Kidney (tissue), 13 donors: ENCODE measurements at regions not wholly inside any gene's neighbourhood (a gene's known extent, or its start where the extent isn't known, plus 50 kb on each side); places are given as distances from the start of the nearest gene placed in this dataset.

Source experiments
- DNase-seq, 5 donors: peaks; one replicate each; pipeline ENCODE4 v3.0.0-alpha.2; 2013 to 2020
- FAIRE-seq: peaks from 2 replicates; lab custom pipeline; 2012; peaks lifted over from hg19 to GRCh38; lab: Jason Lieb, UNC
- H3K27ac ChIP-seq, 2 donors: one replicate each; pipeline ENCODE4 v1.7.0; 2013; ENCODE audit warnings: low read depth in 2 of 2, low read length in 2 of 2, inconsistent platforms in 1 of 2
- H3K27me3 ChIP-seq: one replicate; pipeline ENCODE4 v1.7.1; 2013; ENCODE audit warnings: low read length, inconsistent platforms; ENCODE audit not compliant: control insufficient read depth, insufficient read depth
- H3K36me3 ChIP-seq, 3 donors: one replicate each; pipeline versions ENCODE4 v1.7.0 to v1.7.1; 2013; ENCODE audit warnings: low read length in 3 of 3, control low read depth in 1 of 3, inconsistent platforms in 1 of 3; ENCODE audit not compliant: insufficient read depth in 3 of 3, control insufficient read depth in 2 of 3
- H3K4me1 ChIP-seq, 3 donors: one replicate each; pipeline versions ENCODE4 v1.7.0 to v1.7.1; 2013; ENCODE audit warnings: low read length in 3 of 3, inconsistent platforms in 1 of 3, low read depth in 1 of 3; ENCODE audit not compliant: control insufficient read depth in 2 of 3, insufficient read depth in 2 of 3
- H3K4me3 ChIP-seq, 3 donors: one replicate each; pipeline versions ENCODE4 v1.7.0 to v1.8.1; 2013; ENCODE audit warnings: low read length in 3 of 3, control low read depth in 1 of 3, inconsistent platforms in 1 of 3
- H3K9ac ChIP-seq, 3 donors: one replicate each; pipeline versions ENCODE4 v1.7.0 to v1.7.1; 2013; ENCODE audit warnings: low read length in 3 of 3, control low read depth in 1 of 3, inconsistent platforms in 1 of 3
- H3K9me3 ChIP-seq, 3 donors: one replicate each; pipeline versions ENCODE4 v1.7.0 to v1.7.1; 2013; ENCODE audit warnings: low read length in 3 of 3, control low read depth in 1 of 3, inconsistent platforms in 1 of 3; ENCODE audit not compliant: control insufficient read depth in 2 of 3, insufficient read depth in 1 of 3
- intact Hi-C: fragments of 100-400 bp; cut with DNase I; formaldehyde crosslinking; loops from one replicate; pipeline ENCODE4 v1.11.1; 2022
- TF ChIP-seq, protein P1 (sequence below): IDR thresholded peaks from 3 replicates; pipeline ENCODE4 v1.5.1; 2012; ENCODE audit warnings: mild to moderate bottlenecking, moderate library complexity, borderline replicate concordance; ENCODE audit not compliant: insufficient read depth; ENCODE audit errors: extremely low read depth
- donor health status: control.
- donor health status: control.
- donor health status: control.
- donor health status: control.
- donor health status: control.
- donor health status: DM: yes; HTN: yes; CAD: no.
- donor health status: Normal renal cell carcinoma (clear cell type).

DNA sequence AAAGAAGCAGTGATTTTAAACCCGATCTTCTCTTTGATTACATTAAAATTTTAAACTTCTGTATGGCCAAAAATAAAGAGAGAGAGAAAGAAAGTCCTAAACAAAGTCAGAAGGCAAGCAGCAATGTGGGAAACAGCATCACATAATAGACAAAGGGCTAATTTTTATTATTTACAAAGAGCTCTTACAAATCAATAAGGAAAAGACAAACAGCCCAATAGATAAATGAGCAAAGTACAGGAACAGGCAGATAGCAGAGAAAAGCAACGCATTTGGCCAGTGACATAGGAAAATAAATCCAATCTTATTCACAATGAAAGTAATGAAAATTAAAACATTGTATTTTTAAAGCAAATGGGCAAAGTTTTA, 93.1 kb downstream of the SALL1 start:
- H3K9me3 ChIP-seq, result no peaks in the 10 kb centered on the region

DNA sequence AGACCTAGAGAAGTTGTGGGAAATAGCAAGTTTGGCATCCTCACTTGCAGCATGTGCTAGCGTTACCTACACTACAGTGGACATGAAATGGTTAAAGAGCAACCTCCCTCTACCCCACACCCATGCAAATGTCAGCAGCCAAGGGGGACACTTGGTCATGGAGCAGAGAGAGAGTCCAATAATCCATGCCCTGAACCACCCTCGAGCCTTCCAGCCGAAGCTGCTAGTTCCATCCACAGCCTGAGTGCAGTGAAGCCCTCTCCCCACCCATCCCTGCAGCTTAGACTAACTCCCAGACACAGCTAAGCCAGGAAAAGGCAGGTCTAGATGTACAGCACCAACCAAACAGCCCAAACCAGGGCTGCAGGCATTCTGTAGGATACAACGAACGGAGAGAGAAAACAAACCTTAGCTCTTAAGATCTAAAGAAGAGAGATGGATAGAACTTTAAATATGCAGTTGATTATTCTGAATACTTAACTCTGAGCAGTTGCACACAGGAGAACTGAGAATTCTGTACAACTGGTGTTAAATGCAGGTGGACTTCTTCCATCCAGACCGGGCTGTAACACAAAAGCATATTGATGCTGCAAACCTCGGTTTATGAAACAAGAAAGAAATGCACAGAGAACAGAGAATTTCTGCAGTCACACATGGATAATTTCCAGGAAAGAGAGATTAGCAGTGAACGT, 93.8 kb downstream of the SALL1 start:
- Histone ChIP-seq H3K9me3 (no peaks in the 10 kb centered on the region), H3K27ac (no peak overlapping the region), H3K36me3 (no peaks in the 10 kb centered on the region), H3K4me1 (no peaks in the 10 kb centered on the region), H3K9ac (no peak overlapping the region), H3K27me3 (no peaks in the 10 kb centered on the region), H3K4me3 (no peak overlapping the region)
- intact Hi-C loops, result no loop called here
- no peak for FAIRE-seq
- no peak for DNase-seq
- TF ChIP-seq, protein P1, sequence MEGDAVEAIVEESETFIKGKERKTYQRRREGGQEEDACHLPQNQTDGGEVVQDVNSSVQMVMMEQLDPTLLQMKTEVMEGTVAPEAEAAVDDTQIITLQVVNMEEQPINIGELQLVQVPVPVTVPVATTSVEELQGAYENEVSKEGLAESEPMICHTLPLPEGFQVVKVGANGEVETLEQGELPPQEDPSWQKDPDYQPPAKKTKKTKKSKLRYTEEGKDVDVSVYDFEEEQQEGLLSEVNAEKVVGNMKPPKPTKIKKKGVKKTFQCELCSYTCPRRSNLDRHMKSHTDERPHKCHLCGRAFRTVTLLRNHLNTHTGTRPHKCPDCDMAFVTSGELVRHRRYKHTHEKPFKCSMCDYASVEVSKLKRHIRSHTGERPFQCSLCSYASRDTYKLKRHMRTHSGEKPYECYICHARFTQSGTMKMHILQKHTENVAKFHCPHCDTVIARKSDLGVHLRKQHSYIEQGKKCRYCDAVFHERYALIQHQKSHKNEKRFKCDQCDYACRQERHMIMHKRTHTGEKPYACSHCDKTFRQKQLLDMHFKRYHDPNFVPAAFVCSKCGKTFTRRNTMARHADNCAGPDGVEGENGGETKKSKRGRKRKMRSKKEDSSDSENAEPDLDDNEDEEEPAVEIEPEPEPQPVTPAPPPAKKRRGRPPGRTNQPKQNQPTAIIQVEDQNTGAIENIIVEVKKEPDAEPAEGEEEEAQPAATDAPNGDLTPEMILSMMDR, result no peak

More for the DNA sequence above, 93.1 kb downstream of the SALL1 start:
- H3K9ac ChIP-seq, result no peak overlapping the region
- intact Hi-C loops, result no loop called here
- no peak for DNase-seq
- H3K36me3 ChIP-seq, result no peaks in the 10 kb centered on the region
- no peaks in the 10 kb centered on the region for H3K27me3 ChIP-seq
- no peak overlapping the region for H3K27ac ChIP-seq
- no peaks in the 10 kb centered on the region for H3K4me1 ChIP-seq
- TF ChIP-seq, protein P1, result no peak
- H3K4me3 ChIP-seq, result no peak overlapping the region
- FAIRE-seq, result no peak

DNA sequence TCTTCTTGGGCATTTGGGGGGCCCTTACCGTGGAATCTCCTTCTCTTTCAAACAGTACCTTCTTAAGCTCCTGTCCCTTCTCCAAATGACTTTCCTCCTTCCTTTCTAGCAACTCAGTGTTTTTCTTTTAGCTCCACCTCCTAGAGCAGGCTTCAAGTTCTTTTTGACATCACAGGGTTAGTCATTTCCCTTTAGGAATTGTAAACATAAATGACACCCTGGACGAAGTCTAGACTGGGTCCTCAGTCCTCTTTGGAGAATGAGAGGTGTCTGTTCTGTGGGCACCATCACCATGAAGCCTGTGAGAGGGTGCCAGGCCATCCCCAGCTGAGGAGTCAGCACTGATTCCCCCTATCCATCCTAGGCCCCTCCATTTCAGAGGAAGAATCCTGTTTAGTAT, 94.7 kb downstream of the SALL1 start:
- no peaks in the 10 kb centered on the region for H3K36me3 ChIP-seq
- H3K4me1 ChIP-seq, result no peaks in the 10 kb centered on the region
- H3K27ac ChIP-seq, result no peak overlapping the region
- intact Hi-C loops, result no loop called here
- no peak for DNase-seq
- H3K9me3 ChIP-seq, result no peaks in the 10 kb centered on the region
- no peaks in the 10 kb centered on the region for H3K27me3 ChIP-seq
- no peak overlapping the region for H3K4me3 ChIP-seq
- FAIRE-seq, result no peak
- TF ChIP-seq, protein P1, result no peak
- no peak overlapping the region for H3K9ac ChIP-seq

DNA sequence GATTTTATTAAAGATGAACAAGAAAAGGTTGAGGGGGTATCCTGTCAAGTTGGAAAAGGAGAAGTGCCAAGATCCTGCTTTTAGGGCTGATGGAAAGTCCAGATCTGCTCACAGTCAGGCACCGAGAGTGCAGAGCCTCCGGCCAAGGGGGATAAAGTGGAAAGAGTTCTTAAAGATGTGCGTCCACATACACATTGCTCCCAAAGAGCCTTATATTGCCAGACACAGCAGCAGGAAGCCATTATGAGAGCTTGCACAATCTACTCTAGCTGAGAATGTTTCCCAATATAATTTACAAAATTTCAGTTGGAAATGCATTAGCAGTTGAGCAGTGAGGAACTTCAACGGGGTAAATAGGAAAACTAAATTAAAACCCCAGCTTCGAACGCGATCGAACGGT, 95.6 kb downstream of the SALL1 start:
- intact Hi-C loops, result no loop called here
- Histone ChIP-seq H3K9me3 (no peaks in the 10 kb centered on the region), H3K4me1 (peaks cover 0 to 8% (median 6%) of the 10 kb centered on the region in 3 donors), H3K27me3 (no peaks in the 10 kb centered on the region), H3K9ac (no peak overlapping the region), H3K36me3 (no peaks in the 10 kb centered on the region), H3K27ac (no peak overlapping the region), H3K4me3 (no peak overlapping the region)
- no peak for DNase-seq
- TF ChIP-seq, protein P1, result no peak
- no peak for FAIRE-seq
